B cell (primary cell): ENCODE measurements at regions not wholly inside any gene's neighbourhood (a gene's known extent, or its start where the extent isn't known, plus 50 kb on each side); places are given as distances from the start of the nearest gene placed in this dataset.

ENCODE experiments used
- ATAC-seq: fragments of 200-7000 bp; cut with Tn5 transposase; one replicate; pipeline ENCODE4 v1.10.0; 2021; ENCODE audit warnings: low read depth, mild to moderate bottlenecking, moderate number of reproducible peaks, moderate library complexity
- CTCF ChIA-PET: fragments of 350-600 bp; sonication (Branson Sonifier 250); formaldehyde crosslinking; loops from one replicate; lab custom pipeline; 2021; ENCODE audit warnings: antibody characterized with exemption, inconsistent platforms; lab: Charles Lee
- POLR2A ChIA-PET: fragments of 350-600 bp; sonication (Branson Sonifier 250); formaldehyde crosslinking; loops from one replicate; lab custom pipeline; 2021; ENCODE audit warnings: antibody characterized with exemption; lab: Charles Lee
- DNase-seq: peaks from one replicate; pipeline ENCODE4 v3.0.0; 2013
- H2AFZ ChIP-seq: 2 replicates; pipeline ENCODE4 v1.6.1; 2012; ENCODE audit warnings: mild to moderate bottlenecking, low read depth, low read length; ENCODE audit not compliant: insufficient read depth, poor library complexity, severe bottlenecking
- H3K27ac ChIP-seq, 2 donors: 1 replicate in 1 of 2; 2 replicates in 1 of 2; pipeline ENCODE4 v1.5.1; 2012 to 2013; ENCODE audit warnings: low read length in 2 of 2, mild to moderate bottlenecking in 2 of 2, moderate library complexity in 1 of 2
- H3K27me3 ChIP-seq, 4 experiments: fragments of 200-600 bp in 1 of 4; sonication (generic) in 1 of 4; replicated peaks in 1 of 4; 1 replicate in 2 of 4; 2 replicates in 2 of 4; pipeline versions ENCODE4 v1.6.1 to v1.7.0; 2013 to 2016; ENCODE audit warnings: low read length in 3 of 4, mild to moderate bottlenecking in 2 of 4, mixed read lengths in 1 of 4, moderate library complexity in 1 of 4; ENCODE audit not compliant: insufficient read depth in 4 of 4, control insufficient read depth in 3 of 4; ENCODE audit errors: control extremely low read depth in 1 of 4
- H3K36me3 ChIP-seq, 2 experiments: replicated peaks in 1 of 2; 1 replicate in 1 of 2; 2 replicates in 1 of 2; pipeline versions ENCODE4 v1.6.1 to v1.7.1; 2013; ENCODE audit warnings: low read length in 1 of 2; ENCODE audit not compliant: insufficient read depth in 2 of 2, control insufficient read depth in 1 of 2; ENCODE audit errors: control extremely low read depth in 1 of 2, extremely low read depth in 1 of 2
- H3K4me1 ChIP-seq, 2 donors: fragments of 200-600 bp in 1 of 2; sonication (generic) in 1 of 2; 1 replicate in 1 of 2; 2 replicates in 1 of 2; pipeline versions ENCODE4 v1.5.1 to v1.6.1; 2013 to 2017; ENCODE audit warnings: low read length in 2 of 2; ENCODE audit not compliant: control insufficient read depth in 2 of 2, insufficient read depth in 2 of 2
- H3K4me2 ChIP-seq: replicated peaks from 2 replicates; pipeline ENCODE3; 2012; ENCODE audit warnings: mild to moderate bottlenecking, low read depth, low read length; ENCODE audit not compliant: poor library complexity, severe bottlenecking
- H3K4me3 ChIP-seq, 5 experiments: fragments of 200-600 bp in 1 of 5; sonication (generic) in 1 of 5; 1 replicate in 3 of 5; 2 replicates in 2 of 5; pipeline versions ENCODE4 v1.5.1 to v1.7.0; 2011 to 2016; ENCODE audit warnings: low read length in 4 of 5, mild to moderate bottlenecking in 4 of 5, low read depth in 2 of 5, control low read depth in 1 of 5, moderate library complexity in 1 of 5; ENCODE audit not compliant: insufficient read depth in 1 of 5; ENCODE audit errors: control extremely low read depth in 1 of 5, extremely low read depth in 1 of 5
- H3K79me2 ChIP-seq: fragments of 200-600 bp; sonication (generic); one replicate; pipeline ENCODE4 v1.6.0; 2016; ENCODE audit warnings: low read length; ENCODE audit not compliant: control insufficient read depth, insufficient read depth
- H3K9ac ChIP-seq: fragments of 200-600 bp; sonication (generic); 2 replicates; pipeline ENCODE4 v1.6.1; 2017; ENCODE audit warnings: mild to moderate bottlenecking, low read length, moderate library complexity
- H3K9me3 ChIP-seq, 3 donors: one replicate each; pipeline versions ENCODE4 v1.6.1 to v1.7.1; 2013; ENCODE audit warnings: low read length in 2 of 3; ENCODE audit not compliant: control insufficient read depth in 2 of 3, insufficient read depth in 1 of 3; ENCODE audit errors: control extremely low read depth in 1 of 3
- H4K20me1 ChIP-seq: 2 replicates; pipeline ENCODE4 v1.6.0; 2012; ENCODE audit warnings: mild to moderate bottlenecking, low read length; ENCODE audit not compliant: insufficient read depth, control insufficient read depth, poor library complexity, severe bottlenecking
- H3K27ac Mint-ChIP-seq: one replicate; pipeline ENCODE4 v1.8.0; 2021; ENCODE audit warnings: mixed read lengths
- H3K27me3 Mint-ChIP-seq: one replicate; pipeline ENCODE4 v1.8.0; 2021; ENCODE audit warnings: mixed read lengths
- H3K4me1 Mint-ChIP-seq: one replicate; pipeline ENCODE4 v1.8.0; 2021; ENCODE audit warnings: mixed read lengths
- H3K4me3 Mint-ChIP-seq: one replicate; pipeline ENCODE4 v1.8.0; 2021; ENCODE audit warnings: mixed read lengths
- H3K9me3 Mint-ChIP-seq: one replicate; pipeline ENCODE4 v1.8.0; 2022; ENCODE audit warnings: mixed read lengths; ENCODE audit not compliant: insufficient read depth
- CTCF ChIP-seq: fragments of 200-600 bp; IDR thresholded peaks from one replicate; pipeline ENCODE4 v1.8.0; 2022; ENCODE audit warnings: antibody characterized with exemption, mild to moderate bottlenecking
- EZH2 ChIP-seq: IDR thresholded peaks from 2 replicates; pipeline ENCODE4 v1.6.1; 2012; ENCODE audit warnings: borderline replicate concordance, low read depth, mild to moderate bottlenecking, moderate library complexity, low read length; ENCODE audit not compliant: insufficient read depth, poor library complexity, severe bottlenecking
- WGBS: methylation state at CpG from one replicate; pipeline ENCODE4 v1.1.5; 2013; ENCODE audit warnings: missing lambda C conversion rate; ENCODE audit not compliant: insufficient coverage; 5-methylcytosine and 5-hydroxymethylcytosine counted together
- intact Hi-C: fragments of 100-400 bp; cut with micrococcal nuclease; formaldehyde crosslinking; loops from one replicate; pipeline ENCODE4 v1.10.0; 2022

GRCh38 chr1:113243529-113243928 lies 146.8 kb upstream of the MAGI3 start:
- ChIA-PET CTCF (no interaction called here), POLR2A (no interaction called here)
- intact Hi-C loops, result no loop called here
- Histone ChIP-seq H3K79me2 (no peaks in the 10 kb centered on the region), H3K4me2 (no peak overlapping the region), H3K9ac (no peak overlapping the region), H2AFZ (no peak overlapping the region), H3K27ac (no peak overlapping the region), H3K27me3 (no peaks in the 10 kb centered on the region), H4K20me1 (no peaks in the 10 kb centered on the region), H3K4me1 (no peaks in the 10 kb centered on the region), H3K4me3 (no peak overlapping the region), H3K9me3 (no peaks in the 10 kb centered on the region), H3K36me3 (no peaks in the 10 kb centered on the region)
- H3K4me3 Mint-ChIP-seq, result no peak overlapping the region
- no peaks in the 10 kb centered on the region for H3K9me3 Mint-ChIP-seq
- H3K27me3 Mint-ChIP-seq, result peaks cover 5% of the 10 kb centered on the region
- H3K27ac Mint-ChIP-seq, result no peak overlapping the region
- TF ChIP-seq EZH2, result no peak
- TF ChIP-seq CTCF, result no peak
- WGBS, result no CpG with 5 or more reads among the region's 2 CpGs
- no peaks in the 10 kb centered on the region for H3K4me1 Mint-ChIP-seq
- ATAC-seq, result no peak
- no peak for DNase-seq

GRCh38 chr1:113244112-113244820 lies 146.0 kb upstream of the MAGI3 start:
- H3K79me2 ChIP-seq, result no peaks in the 10 kb centered on the region
- Mint-ChIP-seq H3K4me1 (no peaks in the 10 kb centered on the region), H3K4me3 (no peak overlapping the region), H3K27ac (no peak overlapping the region), H3K27me3 (peaks cover 5% of the 10 kb centered on the region), H3K9me3 (no peaks in the 10 kb centered on the region)
- no peak overlapping the region for H2AFZ ChIP-seq
- TF ChIP-seq EZH2, result no peak
- no peak for TF ChIP-seq CTCF
- no peaks in the 10 kb centered on the region for H4K20me1 ChIP-seq
- H3K36me3 ChIP-seq, result no peaks in the 10 kb centered on the region
- H3K27ac ChIP-seq, result no peak overlapping the region
- H3K4me1 ChIP-seq, result no peaks in the 10 kb centered on the region
- ChIA-PET POLR2A (no interaction called here), CTCF (no interaction called here)
- ATAC-seq (no peak), DNase-seq (no peak)
- no peaks in the 10 kb centered on the region for H3K9me3 ChIP-seq
- no peak overlapping the region for H3K4me2 ChIP-seq
- intact Hi-C loops, result no loop called here
- no peak overlapping the region for H3K9ac ChIP-seq
- no CpG with 5 or more reads among the region's 4 CpGs for WGBS
- H3K27me3 ChIP-seq, result no peaks in the 10 kb centered on the region
- H3K4me3 ChIP-seq, result no peak overlapping the region
